Skeletal muscle satellite cell (primary cell): ENCODE measurements at regions not wholly inside any gene's neighbourhood (a gene's known extent, or its start where the extent isn't known, plus 50 kb on each side); places are given as distances from the start of the nearest gene placed in this dataset.

ENCODE experiments used
- H3K27me3 ChIP-seq: 2 replicates; pipeline ENCODE4 v1.7.0; 2013; ENCODE audit warnings: low read length; ENCODE audit not compliant: control insufficient read depth, insufficient read depth
- H3K36me3 ChIP-seq: 2 replicates; pipeline ENCODE4 v1.7.0; 2013; ENCODE audit warnings: mild to moderate bottlenecking, control low read depth, low read length; ENCODE audit not compliant: insufficient read depth
- H3K4me1 ChIP-seq: 2 replicates; pipeline ENCODE4 v1.7.0; 2013; ENCODE audit warnings: low read length; ENCODE audit not compliant: control insufficient read depth, insufficient read depth
- H3K4me2 ChIP-seq: 2 replicates; pipeline ENCODE4 v1.7.0; 2013; ENCODE audit warnings: mild to moderate bottlenecking, low read length
- H3K4me3 ChIP-seq: 2 replicates; pipeline ENCODE4 v1.7.0; 2013; ENCODE audit warnings: low read length
- H3K9ac ChIP-seq: 2 replicates; pipeline ENCODE4 v1.7.0; 2013; ENCODE audit warnings: mild to moderate bottlenecking, low read depth, low read length, moderate library complexity
- H3K9me3 ChIP-seq: replicated peaks from 2 replicates; pipeline ENCODE4 v1.7.0; 2013; ENCODE audit warnings: mild to moderate bottlenecking, control low read depth, low read length

DNA sequence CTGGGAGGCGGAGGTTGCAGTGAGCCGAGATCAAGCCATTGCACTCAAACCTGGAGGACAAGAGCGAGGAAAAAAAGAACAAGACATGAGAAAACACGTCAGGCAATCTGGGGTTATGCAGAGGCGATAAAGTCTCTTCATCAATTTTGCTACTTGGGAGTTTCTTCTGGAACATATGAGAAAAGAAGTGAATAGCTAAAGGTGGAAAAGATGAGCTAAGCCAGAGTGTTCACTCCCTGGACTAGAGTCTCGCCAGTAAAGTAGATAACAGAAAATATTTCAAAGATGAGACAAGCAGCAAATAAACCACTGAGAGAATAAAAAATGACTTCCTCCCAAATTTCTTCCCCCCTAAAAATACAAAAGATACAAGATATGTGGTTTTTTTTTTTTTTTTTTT lies 188.4 kb upstream of the HES1 start:
- Histone ChIP-seq H3K4me2 (no peak overlapping the region), H3K4me3 (no peak overlapping the region), H3K27me3 (peaks cover 34% of the 10 kb centered on the region), H3K9me3 (no peaks in the 10 kb centered on the region), H3K36me3 (no peaks in the 10 kb centered on the region), H3K4me1 (no peaks in the 10 kb centered on the region), H3K9ac (no peak overlapping the region)

GRCh38 chr3:193948459-193948858 lies 187.5 kb upstream of the HES1 start:
- Histone ChIP-seq H3K4me1 (no peaks in the 10 kb centered on the region), H3K36me3 (no peaks in the 10 kb centered on the region), H3K4me3 (no peak overlapping the region), H3K9ac (no peak overlapping the region), H3K4me2 (no peak overlapping the region), H3K9me3 (no peaks in the 10 kb centered on the region), H3K27me3 (peaks cover 34% of the 10 kb centered on the region)

DNA sequence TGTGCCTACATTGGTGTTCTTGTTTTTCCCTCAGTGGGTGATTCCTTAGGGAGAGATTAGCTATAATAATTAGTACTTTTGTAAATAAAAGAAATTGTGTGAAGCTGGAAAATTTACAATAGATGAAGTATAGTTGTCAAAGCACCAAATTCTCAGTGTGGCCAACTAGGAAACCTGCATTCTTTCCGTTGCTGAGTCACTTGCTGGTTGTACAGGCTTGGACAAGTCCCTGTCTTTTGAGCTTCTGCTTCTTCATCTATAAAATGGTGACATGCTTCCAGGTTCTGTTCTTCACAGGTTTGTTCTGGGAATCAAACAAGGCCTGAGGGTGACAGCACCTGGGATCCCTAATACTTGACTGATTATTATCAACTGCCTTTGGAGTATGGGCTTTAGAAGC lies 184.1 kb upstream of the HES1 start:
- Histone ChIP-seq H3K36me3 (no peaks in the 10 kb centered on the region), H3K27me3 (peaks cover 12% of the 10 kb centered on the region), H3K4me2 (no peak overlapping the region), H3K4me1 (no peaks in the 10 kb centered on the region), H3K9ac (no peak overlapping the region), H3K4me3 (no peak overlapping the region), H3K9me3 (peaks cover 9% of the 10 kb centered on the region)

GRCh38 chr3:193954752-193955151 lies 181.2 kb upstream of the HES1 start:
- peaks cover 22% of the 10 kb centered on the region for H3K27me3 ChIP-seq
- H3K4me3 ChIP-seq, result no peak overlapping the region
- H3K36me3 ChIP-seq, result no peaks in the 10 kb centered on the region
- H3K4me2 ChIP-seq, result no peak overlapping the region
- peaks cover 9% of the 10 kb centered on the region for H3K9me3 ChIP-seq
- no peaks in the 10 kb centered on the region for H3K4me1 ChIP-seq
- H3K9ac ChIP-seq, result no peak overlapping the region

- Histone ChIP-seq H3K9me3 (peaks cover 9% of the 10 kb centered on the region), H3K4me3 (no peak overlapping the region), H3K4me2 (no peak overlapping the region), H3K36me3 (no peaks in the 10 kb centered on the region), H3K4me1 (no peaks in the 10 kb centered on the region), H3K9ac (no peak overlapping the region), H3K27me3 (peaks cover 31% of the 10 kb centered on the region)
Measured at GRCh38 chr3:193955719-193956118, 180.2 kb upstream of the HES1 start.

DNA sequence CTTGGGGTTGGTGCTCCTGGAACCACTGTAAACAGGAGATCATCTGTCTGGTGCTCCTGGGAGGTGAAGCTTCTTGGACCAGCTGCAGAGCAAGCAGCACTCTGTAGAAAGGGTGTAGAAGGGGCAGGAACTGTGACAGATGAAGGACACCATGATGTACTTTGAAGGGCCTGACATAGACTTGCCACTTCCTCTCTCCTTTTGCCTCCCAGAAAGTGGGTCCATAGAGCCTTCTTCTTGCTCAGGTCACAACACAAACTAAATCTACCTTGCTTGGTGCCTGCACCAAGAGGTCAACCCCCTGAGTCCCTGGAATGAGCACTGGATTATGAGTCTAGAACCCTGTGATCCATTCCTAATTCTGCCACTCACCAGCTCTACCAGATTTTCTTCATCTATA lies 176.1 kb upstream of the HES1 start:
- no peaks in the 10 kb centered on the region for H3K4me1 ChIP-seq
- H3K9me3 ChIP-seq, result peaks cover 2% of the 10 kb centered on the region
- no peaks in the 10 kb centered on the region for H3K36me3 ChIP-seq
- H3K9ac ChIP-seq, result no peak overlapping the region
- H3K27me3 ChIP-seq, result peaks cover 63% of the 10 kb centered on the region
- no peak overlapping the region for H3K4me3 ChIP-seq
- H3K4me2 ChIP-seq, result no peak overlapping the region

DNA sequence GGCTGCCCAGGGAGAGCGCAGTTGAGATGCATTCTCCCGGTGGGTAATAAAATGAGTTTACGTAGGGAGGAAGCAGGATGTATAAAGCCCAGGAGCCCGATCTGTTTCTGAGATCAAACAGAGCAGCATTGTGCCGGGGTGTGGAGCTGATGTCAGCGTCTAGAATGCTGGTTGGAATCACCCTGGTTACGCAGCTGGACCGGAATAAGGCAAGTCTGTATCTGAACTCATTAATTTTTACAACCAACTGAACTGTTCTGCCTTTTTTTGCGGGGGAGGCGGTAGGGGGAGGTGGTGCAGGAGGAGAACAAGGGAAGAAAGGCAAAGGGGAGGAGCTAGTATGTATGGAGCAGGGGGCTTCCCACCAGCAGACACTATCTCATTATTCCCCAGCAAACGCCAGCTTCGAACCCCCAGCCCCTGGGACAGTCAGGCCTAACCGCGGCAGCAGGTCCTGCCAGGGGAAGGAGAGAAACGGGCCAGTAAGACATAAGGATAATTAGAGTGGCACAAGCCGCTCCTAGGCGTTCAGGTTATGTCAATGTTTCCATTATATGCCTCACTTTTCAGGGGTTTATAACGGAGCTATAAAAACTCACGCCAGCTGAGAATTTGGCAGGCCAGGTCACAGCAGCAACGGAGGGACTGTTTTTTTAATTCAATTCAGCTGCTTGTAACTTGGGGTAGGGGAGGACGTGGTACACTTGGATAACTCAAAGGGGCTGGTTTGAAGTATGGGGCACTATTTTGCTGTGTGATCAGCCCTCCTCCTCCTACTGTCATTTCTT lies 175.3 kb upstream of the HES1 start:
- Histone ChIP-seq H3K9me3 (no peaks in the 10 kb centered on the region), H3K4me2 (no peak overlapping the region), H3K27me3 (peaks cover 71% of the 10 kb centered on the region), H3K9ac (no peak overlapping the region), H3K4me3 (no peak overlapping the region), H3K4me1 (no peaks in the 10 kb centered on the region), H3K36me3 (no peaks in the 10 kb centered on the region)

- Histone ChIP-seq H3K4me3 (no peak overlapping the region), H3K9ac (no peak overlapping the region), H3K36me3 (no peaks in the 10 kb centered on the region), H3K4me2 (no peak overlapping the region), H3K9me3 (no peaks in the 10 kb centered on the region), H3K27me3 (peaks cover 76% of the 10 kb centered on the region), H3K4me1 (no peaks in the 10 kb centered on the region)
Measured at GRCh38 chr3:193962986-193963685, 172.8 kb upstream of the HES1 start.

GRCh38 chr3:193963808-193964516 lies 172.0 kb upstream of the HES1 start:
- Histone ChIP-seq H3K4me3 (no peak overlapping the region), H3K4me2 (no peak overlapping the region), H3K36me3 (no peaks in the 10 kb centered on the region), H3K9ac (no peak overlapping the region), H3K27me3 (peaks cover 74% of the 10 kb centered on the region), H3K9me3 (no peaks in the 10 kb centered on the region), H3K4me1 (no peaks in the 10 kb centered on the region)

- Histone ChIP-seq H3K4me3 (no peak overlapping the region), H3K9ac (no peak overlapping the region), H3K36me3 (no peaks in the 10 kb centered on the region), H3K4me1 (no peaks in the 10 kb centered on the region), H3K9me3 (no peaks in the 10 kb centered on the region), H3K27me3 (peaks cover 70% of the 10 kb centered on the region), H3K4me2 (no peak overlapping the region)
Measured at GRCh38 chr3:193964517-193964880, 171.4 kb upstream of the HES1 start.

DNA sequence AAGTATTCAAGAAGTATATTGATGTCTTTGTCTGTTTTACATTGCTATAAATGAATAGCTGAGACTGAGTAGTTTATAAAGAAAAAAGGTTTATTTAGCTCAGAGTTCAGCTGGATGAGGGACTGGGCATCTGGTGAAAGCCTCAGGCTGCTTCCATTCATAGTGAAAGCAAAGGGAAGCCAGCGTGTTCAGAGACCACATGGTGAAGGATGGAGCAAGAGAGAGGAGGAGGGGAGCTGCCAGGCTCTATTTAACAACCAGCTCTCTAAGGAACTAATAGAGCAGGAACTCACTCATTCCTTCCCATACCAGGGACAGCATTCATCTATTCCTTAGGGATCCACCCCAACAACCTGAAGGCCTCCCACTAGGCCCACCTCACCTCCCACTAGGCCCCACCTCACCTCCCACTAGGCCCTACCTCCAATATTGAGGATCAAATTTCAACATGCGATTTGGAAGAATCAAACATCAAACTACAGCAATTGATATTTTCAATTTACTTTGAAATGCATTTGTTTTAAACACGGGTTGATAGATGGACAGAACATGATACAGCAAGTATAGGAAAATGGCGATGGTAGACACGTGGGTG lies 167.5 kb upstream of the HES1 start:
- Histone ChIP-seq H3K4me1 (peaks cover under 1% of the 10 kb centered on the region), H3K9me3 (no peaks in the 10 kb centered on the region), H3K4me2 (no peak overlapping the region), H3K36me3 (no peaks in the 10 kb centered on the region), H3K9ac (no peak overlapping the region), H3K27me3 (peaks cover 47% of the 10 kb centered on the region), H3K4me3 (no peak overlapping the region)
